PC-9 (cell line): ENCODE measurements at regions not wholly inside any gene's neighbourhood (a gene's known extent, or its start where the extent isn't known, plus 50 kb on each side); places are given as distances from the start of the nearest gene placed in this dataset.
A peak's percentile ranks its signal among the peaks of the same experiment; 100 is the strongest.

Experiments
- BruUV-seq: library from RNA; stranded (reverse); fragments of 400-500 nt; replicated peaks from 2 replicates; lab custom pipeline; 2021; lab: Mats Ljungman, UMichigan
- CTCF ChIA-PET: fragments of 300-600 bp; sonication (Branson Sonifier 250); formaldehyde crosslinking; loops from one replicate; lab custom pipeline; 2022; ENCODE audit warnings: antibody characterized with exemption; lab: Charles Lee
- POLR2A ChIA-PET: fragments of 300-600 bp; sonication (Branson Sonifier 250); formaldehyde crosslinking; loops from one replicate; lab custom pipeline; 2022; ENCODE audit warnings: antibody characterized with exemption; ENCODE audit not compliant: unreplicated experiment; lab: Charles Lee
- DNase-seq, 2 experiments: peaks; one replicate each; pipeline versions ENCODE4 v3.0.0 to v3.0.0-alpha.2; 2015 to 2022; ENCODE audit warnings: mixed read lengths in 1 of 2
- H2AFZ ChIP-seq: fragments of 200-600 bp; sonication (generic); 2 replicates; pipeline ENCODE4 v1.8.1; 2017; ENCODE audit warnings: antibody characterized with exemption
- H3F3A ChIP-seq: fragments of 200-600 bp; sonication (generic); 2 replicates; pipeline ENCODE4 v1.8.1; 2017; ENCODE audit warnings: antibody characterized with exemption, mild to moderate bottlenecking, low read depth; ENCODE audit not compliant: insufficient read depth
- H3K27ac ChIP-seq: fragments of 200-600 bp; sonication (generic); 2 replicates; pipeline ENCODE4 v1.6.1; 2016; ENCODE audit warnings: mixed run types
- H3K27me3 ChIP-seq: fragments of 200-600 bp; sonication (generic); 2 replicates; pipeline ENCODE4 v1.6.1; 2016; ENCODE audit warnings: low read depth, mixed run types; ENCODE audit not compliant: insufficient read depth
- H3K36me3 ChIP-seq: fragments of 200-600 bp; sonication (generic); 2 replicates; pipeline ENCODE4 v1.6.1; 2016; ENCODE audit warnings: low read depth, mixed run types
- H3K4me1 ChIP-seq: fragments of 200-600 bp; sonication (generic); replicated peaks from 2 replicates; pipeline ENCODE4 v1.6.1; 2016; ENCODE audit warnings: mixed run types; ENCODE audit not compliant: insufficient read depth
- H3K4me2 ChIP-seq: fragments of 200-600 bp; sonication (generic); 2 replicates; pipeline ENCODE4 v1.6.1; 2017; ENCODE audit warnings: mixed run types
- H3K4me3 ChIP-seq: fragments of 200-600 bp; sonication (generic); 2 replicates; pipeline ENCODE4 v1.6.1; 2016; ENCODE audit warnings: mixed run types
- H3K79me2 ChIP-seq: fragments of 200-600 bp; sonication (generic); 2 replicates; pipeline ENCODE4 v1.6.1; 2017; ENCODE audit warnings: low read depth, mixed run types
- H3K9me2 ChIP-seq: fragments of 200-600 bp; sonication (generic); 2 replicates; pipeline ENCODE4 v1.8.1; 2017; ENCODE audit warnings: mild to moderate bottlenecking; ENCODE audit not compliant: insufficient read depth
- H3K9me3 ChIP-seq: fragments of 200-600 bp; sonication (generic); 2 replicates; pipeline ENCODE4 v1.8.1; 2016; ENCODE audit warnings: low read depth; ENCODE audit not compliant: insufficient read depth
- H4K20me1 ChIP-seq: fragments of 200-600 bp; sonication (generic); 2 replicates; pipeline ENCODE4 v1.8.1; 2017; ENCODE audit not compliant: insufficient read depth
- EZH2 ChIP-seq: fragments of 200-600 bp; sonication (generic); IDR thresholded peaks from 2 replicates; pipeline ENCODE4 v1.8.0; 2017; ENCODE audit warnings: antibody characterized with exemption, low read depth
- intact Hi-C: fragments of 100-400 bp; cut with micrococcal nuclease; formaldehyde crosslinking; loops from one replicate; pipeline ENCODE4 v1.10.0; 2022; ENCODE audit not compliant: unreplicated experiment
- TF ChIP-seq, protein P1 (sequence below): fragments of 200-600 bp; sonication (generic); conservative IDR thresholded peaks from 2 replicates; pipeline ENCODE4 v1.6.1; 2017; ENCODE audit warnings: mixed run types, antibody characterized with exemption, mild to moderate bottlenecking, moderate library complexity

DNA sequence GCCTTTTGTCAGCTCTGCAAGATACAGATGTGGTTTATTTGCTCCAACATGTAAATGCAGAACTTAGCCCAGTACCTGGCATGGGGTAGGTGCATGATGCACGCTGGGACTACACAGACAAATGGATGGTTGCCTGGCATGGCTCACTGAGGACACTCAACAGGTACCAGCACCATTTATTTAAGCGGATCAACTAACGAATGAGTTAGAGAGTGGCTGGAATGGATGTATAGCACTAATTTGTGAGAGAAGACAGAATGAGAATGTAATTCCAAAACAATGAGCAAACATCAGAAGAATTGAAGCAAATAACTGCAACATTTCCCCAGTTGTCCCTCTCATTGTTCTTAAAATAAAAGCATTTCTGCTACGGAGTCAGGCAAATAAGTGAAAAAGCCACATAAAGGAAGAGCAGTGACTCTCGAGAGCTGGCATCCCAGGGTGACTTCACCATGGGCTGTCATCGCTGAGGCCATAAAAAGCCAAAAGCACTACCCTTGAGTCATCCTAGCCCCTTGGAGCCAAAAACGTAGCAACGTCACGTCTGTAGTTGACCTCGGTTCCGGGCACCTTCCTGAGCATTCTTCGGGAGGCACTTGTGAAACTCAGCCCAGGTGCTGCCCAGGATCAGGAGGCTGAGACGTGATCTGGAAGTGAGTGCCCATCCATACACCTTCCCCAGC, 290.3 kb downstream of the NSG2 start:
- intact Hi-C loops = no loop called here
- DNase-seq = peak in 1 of 2 experiments; percentile 53
- no peaks in the 10 kb centered on the region for H3K9me3 ChIP-seq
- no peak overlapping the region; the same call in 1 of the 2 replicates for H3K4me3 ChIP-seq
- no peaks in the 10 kb centered on the region for H4K20me1 ChIP-seq
- H3K27ac ChIP-seq = no peak overlapping the region
- H3K9me2 ChIP-seq = no peaks in the 10 kb centered on the region
- TF ChIP-seq, protein P1, sequence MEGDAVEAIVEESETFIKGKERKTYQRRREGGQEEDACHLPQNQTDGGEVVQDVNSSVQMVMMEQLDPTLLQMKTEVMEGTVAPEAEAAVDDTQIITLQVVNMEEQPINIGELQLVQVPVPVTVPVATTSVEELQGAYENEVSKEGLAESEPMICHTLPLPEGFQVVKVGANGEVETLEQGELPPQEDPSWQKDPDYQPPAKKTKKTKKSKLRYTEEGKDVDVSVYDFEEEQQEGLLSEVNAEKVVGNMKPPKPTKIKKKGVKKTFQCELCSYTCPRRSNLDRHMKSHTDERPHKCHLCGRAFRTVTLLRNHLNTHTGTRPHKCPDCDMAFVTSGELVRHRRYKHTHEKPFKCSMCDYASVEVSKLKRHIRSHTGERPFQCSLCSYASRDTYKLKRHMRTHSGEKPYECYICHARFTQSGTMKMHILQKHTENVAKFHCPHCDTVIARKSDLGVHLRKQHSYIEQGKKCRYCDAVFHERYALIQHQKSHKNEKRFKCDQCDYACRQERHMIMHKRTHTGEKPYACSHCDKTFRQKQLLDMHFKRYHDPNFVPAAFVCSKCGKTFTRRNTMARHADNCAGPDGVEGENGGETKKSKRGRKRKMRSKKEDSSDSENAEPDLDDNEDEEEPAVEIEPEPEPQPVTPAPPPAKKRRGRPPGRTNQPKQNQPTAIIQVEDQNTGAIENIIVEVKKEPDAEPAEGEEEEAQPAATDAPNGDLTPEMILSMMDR = no peak
- TF ChIP-seq EZH2 = no peak
- H3K4me1 ChIP-seq = 0 out of 2 replicates have a peak, but pooled peaks cover 3% of the 10 kb centered on the region
- H3K27me3 ChIP-seq = peaks cover 82% of the 10 kb centered on the region
- ChIA-PET POLR2A (no interaction called here), CTCF (no interaction called here)
- H2AFZ ChIP-seq = no peak overlapping the region
- H3K4me2 ChIP-seq = peak overlapping the region; percentile 45
- H3K36me3 ChIP-seq = no peaks in the 10 kb centered on the region
- H3K79me2 ChIP-seq = no peaks in the 10 kb centered on the region
- H3F3A ChIP-seq = no peaks in the 10 kb centered on the region
- BruUV-seq = no TSS peak

DNA sequence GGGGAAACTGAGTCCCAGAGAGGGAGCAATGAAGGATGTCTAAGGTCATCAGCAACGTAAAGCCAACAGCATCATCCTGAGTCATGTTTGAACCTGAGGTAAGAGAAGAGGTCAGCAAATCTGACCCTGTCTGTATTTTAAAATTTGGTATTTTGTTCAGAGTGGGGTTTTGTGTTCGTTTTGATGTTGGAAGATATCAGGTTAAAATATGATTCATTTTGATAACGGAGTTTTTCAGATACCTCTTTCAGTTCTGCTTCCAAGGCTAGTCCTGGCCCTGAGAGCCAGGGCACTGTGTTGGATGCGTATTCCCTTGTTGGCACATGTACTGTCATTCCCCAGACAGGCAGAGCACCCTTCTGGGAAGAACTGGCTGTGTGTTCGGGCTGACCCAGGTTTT, 291.0 kb downstream of the NSG2 start:
- Histone ChIP-seq H3K4me2 (peak overlapping the region; percentile 45), H3K9me2 (no peaks in the 10 kb centered on the region), H3K4me3 (no peak overlapping the region; the same call in 1 of the 2 replicates), H3K9me3 (no peaks in the 10 kb centered on the region), H3K4me1 (0 out of 2 replicates have a peak, but pooled peaks cover 3% of the 10 kb centered on the region), H4K20me1 (no peaks in the 10 kb centered on the region), H3K36me3 (no peaks in the 10 kb centered on the region), H3K79me2 (no peaks in the 10 kb centered on the region), H3K27me3 (peaks cover 75% of the 10 kb centered on the region), H2AFZ (no peak overlapping the region), H3F3A (no peaks in the 10 kb centered on the region), H3K27ac (no peak overlapping the region)
- TF ChIP-seq, protein P1 = no peak
- no peak for TF ChIP-seq EZH2
- BruUV-seq = no TSS peak
- CTCF ChIA-PET = no interaction called here
- no peak for DNase-seq
- intact Hi-C loops = no loop called here
- POLR2A ChIA-PET = no interaction called here

- H2AFZ ChIP-seq = no peak overlapping the region
- H3K4me1 ChIP-seq = 0 out of 2 replicates have a peak, but pooled peaks cover 3% of the 10 kb centered on the region
- no peaks in the 10 kb centered on the region for H3K36me3 ChIP-seq
- no TSS peak for BruUV-seq
- no peaks in the 10 kb centered on the region for H3F3A ChIP-seq
- ChIA-PET CTCF (no interaction called here), POLR2A (interaction anchor here (0.6 kb wide), 1 partner anchor 38 kb away, joined by 3 read pairs; no protein-coding TSS in a partner anchor)
- no peak for TF ChIP-seq EZH2
- TF ChIP-seq, protein P1 = no peak
- H3K9me3 ChIP-seq = no peaks in the 10 kb centered on the region
- H3K4me3 ChIP-seq = peak overlapping the region; percentile 25; the same call in 1 of the 2 replicates
- H3K79me2 ChIP-seq = no peaks in the 10 kb centered on the region
- no peak overlapping the region for H3K27ac ChIP-seq
- H3K27me3 ChIP-seq = peaks cover 70% of the 10 kb centered on the region
- DNase-seq = peak in 1 of 2 experiments; percentile 21
- H3K9me2 ChIP-seq = no peaks in the 10 kb centered on the region
- peak overlapping the region; percentile 45 for H3K4me2 ChIP-seq
- no peaks in the 10 kb centered on the region for H4K20me1 ChIP-seq
- intact Hi-C loops = no loop called here
Measured at GRCh38 chr5:174337276-174338184, 292.0 kb downstream of the NSG2 start.
